ELR (cell line): ENCODE measurements at regions not wholly inside any gene's neighbourhood (a gene's known extent, or its start where the extent isn't known, plus 50 kb on each side); places are given as distances from the start of the nearest gene placed in this dataset.

Experiments used
- DNase-seq: peaks from one replicate; pipeline ENCODE4 v3.0.0-alpha.2; 2015; ENCODE audit warnings: low read depth

GRCh38 chr20:52921340-52921739, 50.8 kb upstream of the TSHZ2 start:
- no peak for DNase-seq

- DNase-seq: no peak
These were observed 53.8 kb upstream of the TSHZ2 start for GRCh38 chr20:52918311-52918710.

- DNase-seq: no peak
These were observed 56.6 kb upstream of the TSHZ2 start for GRCh38 chr20:52915564-52915963.

- no peak for DNase-seq
These were observed 57.3 kb upstream of the TSHZ2 start for GRCh38 chr20:52914870-52915269.

- DNase-seq: no peak
These were observed 58.3 kb upstream of the TSHZ2 start for GRCh38 chr20:52913650-52914387.

- no peak for DNase-seq
These were observed 66.7 kb upstream of the TSHZ2 start for GRCh38 chr20:52905241-52905994.

- DNase-seq: no peak
These were observed 67.3 kb upstream of the TSHZ2 start for GRCh38 chr20:52904837-52905236.

- DNase-seq: no peak
These were observed 73.0 kb upstream of the TSHZ2 start for GRCh38 chr20:52899041-52899608.

- DNase-seq: no peak
These were observed 75.8 kb upstream of the TSHZ2 start for GRCh38 chr20:52896348-52896747.

- no peak for DNase-seq
These were observed 76.5 kb upstream of the TSHZ2 start for GRCh38 chr20:52895701-52896100.

- no peak for DNase-seq
These were observed 76.9 kb upstream of the TSHZ2 start for GRCh38 chr20:52895235-52895634.

GRCh38 chr20:52893498-52893897, 78.7 kb upstream of the TSHZ2 start:
- no peak for DNase-seq

- DNase-seq: no peak
These were observed 80.1 kb upstream of the TSHZ2 start for GRCh38 chr20:52892023-52892422.

GRCh38 chr20:52890130-52890529, 82.0 kb upstream of the TSHZ2 start:
- DNase-seq: no peak

GRCh38 chr20:52889225-52889624, 82.9 kb upstream of the TSHZ2 start:
- no peak for DNase-seq

GRCh38 chr20:52888096-52888495, 84.1 kb upstream of the TSHZ2 start:
- no peak for DNase-seq

- DNase-seq: no peak
These were observed 91.2 kb upstream of the TSHZ2 start for GRCh38 chr20:52880997-52881396.

- no peak for DNase-seq
These were observed 91.9 kb upstream of the TSHZ2 start for GRCh38 chr20:52880259-52880658.

GRCh38 chr20:52874241-52874640, 97.9 kb upstream of the TSHZ2 start:
- DNase-seq: no peak

- DNase-seq: no peak
These were observed 102.3 kb upstream of the TSHZ2 start for GRCh38 chr20:52869698-52870501.

- no peak for DNase-seq
These were observed 102.9 kb upstream of the TSHZ2 start for GRCh38 chr20:52869276-52869675.

GRCh38 chr20:52867305-52867704, 104.9 kb upstream of the TSHZ2 start:
- no peak for DNase-seq
